ENCODE measurements at regions not wholly inside any gene's neighbourhood (a gene's known extent, or its start where the extent isn't known, plus 50 kb on each side); places are given as distances from the start of the nearest gene placed in this dataset.

- no peak for TF ChIP-seq CTCF (conservative IDR thresholded peaks at IDR 0.05; ENCODE audit: low read depth in 2 of 2)
- TF ChIP-seq ZNF114 (CRISPR knock-in tag; IDR thresholded peaks at IDR 0.05): no peak
- TF ChIP-seq ETS1 (IDR thresholded peaks at IDR 0.05): no peak
- TF ChIP-seq EZH2phosphoT487 (IDR thresholded peaks at IDR 0.05; ENCODE audit: unreplicated experiment): no peak
Measured at GRCh38 chr13:61830475-61830874, 414.8 kb upstream of the PCDH20 start (continued).

GRCh38 chr13:61824168-61824567, 408.5 kb upstream of the PCDH20 start:
- no peak overlapping the region for H3K4me3 ChIP-seq
- H3K27me3 ChIP-seq (ENCODE audit: insufficient read depth): no peaks in the 10 kb centered on the region
- Mint-ChIP-seq H3K27me3 (ENCODE audit: insufficient read depth, low read depth, poor library complexity) (peaks cover 3% of the 10 kb centered on the region), H3K4me3 (no peak overlapping the region), H3K4me1 (no peaks in the 10 kb centered on the region; the same call in 2 of the 3 replicates), H3K9me3 (peaks cover 6% of the 10 kb centered on the region; the same call in 2 of the 3 replicates), H3K27ac (no peak overlapping the region), H3K36me3 (ENCODE audit: low read depth) (no peaks in the 10 kb centered on the region)
- H3F3A ChIP-seq (replicated peaks; ENCODE audit: low read depth): no peaks in the 10 kb centered on the region
- no peaks in the 10 kb centered on the region for H3K79me2 ChIP-seq (replicated peaks; ENCODE audit: insufficient read depth)
- no peak overlapping the region for H3K27ac ChIP-seq (ENCODE audit: low read depth)
- DNase-seq (ENCODE audit: low spot score) (no peak), ATAC-seq (no peak)
- no peak overlapping the region for H3K4me2 ChIP-seq
- no peaks in the 10 kb centered on the region for H3K4me1 ChIP-seq (ENCODE audit: insufficient read depth)
- H2AFZ ChIP-seq: no peak overlapping the region
- H4K20me1 ChIP-seq (replicated peaks; ENCODE audit: insufficient read depth): no peaks in the 10 kb centered on the region
- no peaks in the 10 kb centered on the region for H3K36me3 ChIP-seq (ENCODE audit: insufficient read depth)
- H3K9me2 ChIP-seq (ENCODE audit: insufficient read depth): no peaks in the 10 kb centered on the region
- no peak for TF ChIP-seq POLR2AphosphoS5 (IDR thresholded peaks at IDR 0.05; ENCODE audit: low read depth)
- TF ChIP-seq STAT1 (IDR thresholded peaks at IDR 0.05; ENCODE audit: unreplicated experiment): no peak
- TF ChIP-seq CTCF (conservative IDR thresholded peaks at IDR 0.05; ENCODE audit: low read depth in 2 of 2): no peak
- TF ChIP-seq NANOG (IDR thresholded peaks at IDR 0.05; ENCODE audit: borderline replicate concordance): no peak
- TF ChIP-seq ZNF462 (CRISPR knock-in tag; IDR thresholded peaks at IDR 0.05): no peak
- TF ChIP-seq REST (IDR thresholded peaks at IDR 0.05; ENCODE audit: unreplicated experiment): no peak
- no peak for TF ChIP-seq JUNB (IDR thresholded peaks at IDR 0.05; ENCODE audit: unreplicated experiment)
- TF ChIP-seq EZH2phosphoT487 (IDR thresholded peaks at IDR 0.05; ENCODE audit: unreplicated experiment): no peak

Data from GM23338 (cell line).